ENCODE measurements at regions not wholly inside any gene's neighbourhood (a gene's known extent, or its start where the extent isn't known, plus 50 kb on each side); places are given as distances from the start of the nearest gene placed in this dataset.

- H3K9ac ChIP-seq (ENCODE audit: low read length), result no peak overlapping the region
- CTCF ChIA-PET, result no interaction called here
- H4K20me1 ChIP-seq (ENCODE audit: insufficient read depth), result no peaks in the 10 kb centered on the region
- DNase-seq (ENCODE audit: low read depth, low spot score), result no peak
- no peak for ATAC-seq
- H3K36me3 ChIP-seq (ENCODE audit: control insufficient read depth in 1 of 2, insufficient read depth in 2 of 2, low read length in 2 of 2), result no peaks in the 10 kb centered on the region
- H3K9me3 ChIP-seq (ENCODE audit: control insufficient read depth in 1 of 2, insufficient read depth in 1 of 2, low read depth in 1 of 2, low read length in 2 of 2), result no peaks in the 10 kb centered on the region
- no TSS peak for BruUV-seq (replicated peaks)
- no peak overlapping the region for H3K4me3 ChIP-seq (replicated peaks in 1 of 2; ENCODE audit: low read depth in 1 of 2, low read length in 2 of 2)
- no peak overlapping the region for H3K27ac ChIP-seq (ENCODE audit: low read depth, low read length)
- H3K27me3 ChIP-seq (ENCODE audit: insufficient read depth, low read length), result no peaks in the 10 kb centered on the region
- RAD21 ChIA-PET (ENCODE audit: low non-redundant PET in 1 of 2, low total read pairs in 2 of 2, uncharacterized antibody in 2 of 2, unreplicated experiment in 2 of 2), result no interaction called here
- TF ChIP-seq SRF (IDR thresholded peaks at IDR 0.05; ENCODE audit: low read depth), result no peak
- no peak for TF ChIP-seq CTCF (IDR thresholded peaks at IDR 0.05 in 2 of 3, conservative IDR thresholded peaks at IDR 0.05 in 1 of 3; ENCODE audit: borderline replicate concordance in 1 of 3, insufficient read depth in 1 of 3, low read depth in 2 of 3, low read length in 2 of 3)
- no peak for TF ChIP-seq POLR2AphosphoS5 (IDR thresholded peaks at IDR 0.05; ENCODE audit: low read depth, low read length)
- no peak for TF ChIP-seq ATF3 (IDR thresholded peaks at IDR 0.05)
- no peak for TF ChIP-seq TCF7L2 (IDR thresholded peaks at IDR 0.05; ENCODE audit: borderline replicate concordance, extremely low read depth, insufficient read depth, insufficient read length)
- no peak for TF ChIP-seq ZFX (IDR thresholded peaks at IDR 0.05)
- no peak for TF ChIP-seq EZH2phosphoT487 (IDR thresholded peaks at IDR 0.05; ENCODE audit: borderline replicate concordance)
- no peak for TF ChIP-seq ZNF274 (IDR thresholded peaks at IDR 0.05; ENCODE audit: low read depth, low read length)
- TF ChIP-seq POLR2A (IDR thresholded peaks at IDR 0.05; ENCODE audit: borderline replicate concordance, extremely low read depth, insufficient read depth, insufficient read length), result no peak
- TF ChIP-seq REST (IDR thresholded peaks at IDR 0.05; ENCODE audit: low read depth), result no peak
- TF ChIP-seq MAX (IDR thresholded peaks at IDR 0.05), result no peak
- TF ChIP-seq SP1 (IDR thresholded peaks at IDR 0.05; ENCODE audit: low read depth), result no peak
- no peak for TF ChIP-seq RAD21 (IDR thresholded peaks at IDR 0.05; ENCODE audit: low read depth)
- no peak for TF ChIP-seq CBX3 (IDR thresholded peaks at IDR 0.05; ENCODE audit: low read depth)
- no peak for TF ChIP-seq EZH2 (IDR thresholded peaks at IDR 0.05)
- no peak for TF ChIP-seq SIN3A (IDR thresholded peaks at IDR 0.05; ENCODE audit: low read depth)
- H3K9me2 ChIP-seq (ENCODE audit: insufficient read depth), result no peaks in the 10 kb centered on the region
- H3K79me2 ChIP-seq (ENCODE audit: insufficient read depth, low read length), result no peaks in the 10 kb centered on the region
- H2AFZ ChIP-seq (ENCODE audit: low read depth, low read length, poor library complexity, severe bottlenecking), result no peak overlapping the region
- no peaks in the 10 kb centered on the region for H3K4me1 ChIP-seq (ENCODE audit: control insufficient read depth in 1 of 2, insufficient read depth in 2 of 2, low read length in 2 of 2)
- intact Hi-C loops (cut with micrococcal nuclease), result no loop called here
- POLR2A ChIA-PET, result no interaction called here
- H3K4me2 ChIP-seq (ENCODE audit: low read length), result no peak overlapping the region
These were observed 185.5 kb downstream of the NFKBIZ start for GRCh38 chr3:102034639-102035451.

All from HCT116 (cell line).